Stimulated activated CD4-positive, alpha-beta T cell treated with anti-CD3 and anti-CD28 coated beads, TNF-alpha, amount 100 ng/mL, for 24 hours (primary cell): ENCODE measurements at regions not wholly inside any gene's neighbourhood (a gene's known extent, or its start where the extent isn't known, plus 50 kb on each side); places are given as distances from the start of the nearest gene placed in this dataset.

Experiments
- DNase-seq, 3 experiments: peaks; one replicate each; pipeline ENCODE4 v3.0.0-alpha.2; 2020; ENCODE audit warnings: low read depth in 3 of 3

- DNase-seq = no peak
Observed at GRCh38 chr13:74794582-74794981, 660.4 kb upstream of the KLF12 start.

GRCh38 chr13:74794147-74794546 lies 659.9 kb upstream of the KLF12 start:
- DNase-seq = no peak

GRCh38 chr13:74784959-74785358 lies 650.8 kb upstream of the KLF12 start:
- no peak for DNase-seq

- DNase-seq = no peak
Observed at GRCh38 chr13:74778946-74779345, 644.7 kb upstream of the KLF12 start.

- DNase-seq = no peak
Observed at GRCh38 chr13:74778087-74778486, 643.9 kb upstream of the KLF12 start.

- no peak for DNase-seq
Observed at GRCh38 chr13:74774264-74774663, 640.1 kb upstream of the KLF12 start.

- no peak for DNase-seq
Observed at GRCh38 chr13:74773248-74773647, 639.0 kb upstream of the KLF12 start.

GRCh38 chr13:74771964-74772363 lies 637.8 kb upstream of the KLF12 start:
- DNase-seq = no peak

- DNase-seq = no peak
Observed at GRCh38 chr13:74770361-74770760, 636.2 kb upstream of the KLF12 start.

GRCh38 chr13:74769333-74769732 lies 635.1 kb upstream of the KLF12 start:
- no peak for DNase-seq

- no peak for DNase-seq
Observed at GRCh38 chr13:74768521-74769085, 634.4 kb upstream of the KLF12 start.

- DNase-seq = no peak
Observed at GRCh38 chr13:74767050-74767449, 632.8 kb upstream of the KLF12 start.

GRCh38 chr13:74765955-74766354 lies 631.8 kb upstream of the KLF12 start:
- DNase-seq = no peak

GRCh38 chr13:74761801-74762757 lies 627.9 kb upstream of the KLF12 start:
- no peak for DNase-seq

GRCh38 chr13:74758188-74758587 lies 624.0 kb upstream of the KLF12 start:
- DNase-seq = no peak

- no peak for DNase-seq
Observed at GRCh38 chr13:74755065-74755464, 620.9 kb upstream of the KLF12 start.

GRCh38 chr13:74751739-74752138 lies 617.5 kb upstream of the KLF12 start:
- DNase-seq = no peak

GRCh38 chr13:74747186-74747955 lies 613.2 kb upstream of the KLF12 start:
- no peak for DNase-seq

- no peak for DNase-seq
Observed at GRCh38 chr13:74743992-74744391, 609.8 kb upstream of the KLF12 start.

GRCh38 chr13:74741732-74742131 lies 607.5 kb upstream of the KLF12 start:
- no peak for DNase-seq

GRCh38 chr13:74732736-74733385 lies 598.7 kb upstream of the KLF12 start:
- DNase-seq = no peak

GRCh38 chr13:74731731-74732130 lies 597.5 kb upstream of the KLF12 start:
- no peak for DNase-seq
